GM04503 (cell line): ENCODE measurements at regions not wholly inside any gene's neighbourhood (a gene's known extent, or its start where the extent isn't known, plus 50 kb on each side); places are given as distances from the start of the nearest gene placed in this dataset.
"Not testable (repeated sequence)": the region's sequence is repeated elsewhere in the genome, so short reads cannot be mapped to it uniquely, and the experiment has no call there.

ENCODE experiments used
- DNase-seq: peaks from one replicate; pipeline ENCODE4 v3.0.0-alpha.2; 2012; ENCODE audit warnings: low read depth

GRCh38 chr15:84547150-84547549 is 53.7 kb upstream of the ZSCAN2 start:
- not testable (repeated sequence) for DNase-seq

- not testable (repeated sequence) for DNase-seq
These were observed 50.3 kb upstream of the ZSCAN2 start for GRCh38 chr15:84550503-84550902.
